ENCODE measurements at regions not wholly inside any gene's neighbourhood (a gene's known extent, or its start where the extent isn't known, plus 50 kb on each side); places are given as distances from the start of the nearest gene placed in this dataset.

DNA sequence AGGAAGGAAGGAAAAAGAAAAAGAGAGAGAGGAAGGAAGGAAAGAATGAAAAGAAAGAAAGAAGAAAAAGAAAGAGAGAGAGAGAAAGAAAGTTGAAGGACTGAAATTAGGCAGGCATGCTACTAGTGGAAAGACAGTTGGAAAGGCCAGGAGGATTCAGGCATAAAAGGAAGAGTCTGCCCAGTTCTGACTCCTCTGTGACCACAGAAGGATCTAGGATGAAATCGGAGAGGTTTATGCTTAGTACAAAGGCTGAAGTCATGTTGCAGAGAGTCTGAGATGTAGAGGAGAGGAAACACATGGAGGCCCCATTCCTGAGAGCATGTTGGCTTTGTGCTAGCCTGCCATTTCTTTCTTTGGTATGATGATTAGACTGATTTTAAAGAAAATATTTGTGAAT lies 246.5 kb upstream of the ARGLU1 start:
- H3K4me3 ChIP-seq (ENCODE audit: low read depth, low read length): no peak overlapping the region
- TF ChIP-seq, protein P1, sequence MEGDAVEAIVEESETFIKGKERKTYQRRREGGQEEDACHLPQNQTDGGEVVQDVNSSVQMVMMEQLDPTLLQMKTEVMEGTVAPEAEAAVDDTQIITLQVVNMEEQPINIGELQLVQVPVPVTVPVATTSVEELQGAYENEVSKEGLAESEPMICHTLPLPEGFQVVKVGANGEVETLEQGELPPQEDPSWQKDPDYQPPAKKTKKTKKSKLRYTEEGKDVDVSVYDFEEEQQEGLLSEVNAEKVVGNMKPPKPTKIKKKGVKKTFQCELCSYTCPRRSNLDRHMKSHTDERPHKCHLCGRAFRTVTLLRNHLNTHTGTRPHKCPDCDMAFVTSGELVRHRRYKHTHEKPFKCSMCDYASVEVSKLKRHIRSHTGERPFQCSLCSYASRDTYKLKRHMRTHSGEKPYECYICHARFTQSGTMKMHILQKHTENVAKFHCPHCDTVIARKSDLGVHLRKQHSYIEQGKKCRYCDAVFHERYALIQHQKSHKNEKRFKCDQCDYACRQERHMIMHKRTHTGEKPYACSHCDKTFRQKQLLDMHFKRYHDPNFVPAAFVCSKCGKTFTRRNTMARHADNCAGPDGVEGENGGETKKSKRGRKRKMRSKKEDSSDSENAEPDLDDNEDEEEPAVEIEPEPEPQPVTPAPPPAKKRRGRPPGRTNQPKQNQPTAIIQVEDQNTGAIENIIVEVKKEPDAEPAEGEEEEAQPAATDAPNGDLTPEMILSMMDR (conservative IDR thresholded peaks at IDR 0.05; ENCODE audit: low read depth, low read length): no peak
- no peak for DNase-seq (ENCODE audit: low read depth)

DNA sequence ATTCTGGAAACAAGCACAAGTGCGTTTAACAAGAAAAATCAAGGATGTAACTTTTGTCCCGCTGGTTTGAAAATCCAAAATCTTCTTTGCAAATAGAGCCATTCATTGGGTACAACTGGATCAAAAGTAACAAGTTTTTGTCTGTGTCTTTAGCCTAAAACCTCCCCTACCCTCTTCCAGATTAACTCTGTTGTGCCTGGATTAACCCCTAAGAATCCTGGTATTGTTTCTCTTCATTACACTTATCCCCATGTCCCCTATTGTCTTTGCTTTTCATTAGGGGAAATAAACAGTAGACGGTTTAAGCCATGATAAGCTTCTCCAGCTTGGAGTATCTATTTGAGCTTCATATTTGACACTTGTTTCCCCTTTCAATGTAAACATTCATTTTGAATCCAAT lies 242.1 kb upstream of the ARGLU1 start:
- TF ChIP-seq, protein P1 (conservative IDR thresholded peaks at IDR 0.05; ENCODE audit: low read depth, low read length): no peak
- H3K4me3 ChIP-seq (ENCODE audit: low read depth, low read length): no peak overlapping the region
- no peak for DNase-seq (ENCODE audit: low read depth)

DNA sequence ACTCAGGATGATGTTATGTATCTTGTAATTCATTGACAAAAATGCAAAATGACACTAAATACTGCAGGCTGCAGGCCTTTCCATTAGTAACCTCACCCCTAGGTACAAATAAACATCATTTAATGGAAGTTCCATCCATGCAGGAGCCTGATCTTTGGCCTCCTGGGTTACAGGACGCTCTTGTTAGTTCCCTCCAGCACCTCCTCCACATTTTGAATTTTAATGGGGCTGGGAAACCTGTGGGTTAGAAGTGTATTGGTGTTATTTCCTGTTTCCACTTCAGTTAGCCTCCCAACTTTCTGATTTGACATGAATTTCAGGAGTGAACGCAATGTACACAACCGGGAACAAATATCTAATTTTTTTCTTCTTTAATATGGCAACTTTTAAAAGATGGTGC lies 237.1 kb upstream of the ARGLU1 start:
- TF ChIP-seq, protein P1 (conservative IDR thresholded peaks at IDR 0.05; ENCODE audit: low read depth, low read length): no peak
- DNase-seq (ENCODE audit: low read depth): no peak
- no peak overlapping the region for H3K4me3 ChIP-seq (ENCODE audit: low read depth, low read length)

DNA sequence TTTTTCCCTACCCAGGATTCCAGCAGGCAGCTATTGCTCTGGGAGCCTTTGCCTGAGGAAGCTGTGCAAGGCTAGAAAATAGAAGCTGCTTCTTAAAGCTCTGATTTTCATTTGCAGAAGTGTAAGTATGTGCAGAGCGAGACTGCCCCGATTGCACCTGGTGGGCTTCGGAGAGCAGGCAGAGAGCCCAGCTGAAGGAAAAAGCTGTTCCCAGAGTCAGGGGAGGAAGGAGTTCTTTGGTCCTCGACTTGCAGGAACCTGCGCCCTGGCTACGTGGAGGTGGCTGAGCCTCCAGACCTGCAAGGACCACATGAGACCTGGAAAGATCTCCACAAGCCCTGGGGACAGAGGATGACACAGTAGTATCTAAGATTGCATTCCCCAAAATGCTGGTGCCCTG lies 235.0 kb upstream of the ARGLU1 start:
- TF ChIP-seq, protein P1 (conservative IDR thresholded peaks at IDR 0.05; ENCODE audit: low read depth, low read length): no peak
- no peak overlapping the region for H3K4me3 ChIP-seq (ENCODE audit: low read depth, low read length)
- DNase-seq (ENCODE audit: low read depth): no peak

DNA sequence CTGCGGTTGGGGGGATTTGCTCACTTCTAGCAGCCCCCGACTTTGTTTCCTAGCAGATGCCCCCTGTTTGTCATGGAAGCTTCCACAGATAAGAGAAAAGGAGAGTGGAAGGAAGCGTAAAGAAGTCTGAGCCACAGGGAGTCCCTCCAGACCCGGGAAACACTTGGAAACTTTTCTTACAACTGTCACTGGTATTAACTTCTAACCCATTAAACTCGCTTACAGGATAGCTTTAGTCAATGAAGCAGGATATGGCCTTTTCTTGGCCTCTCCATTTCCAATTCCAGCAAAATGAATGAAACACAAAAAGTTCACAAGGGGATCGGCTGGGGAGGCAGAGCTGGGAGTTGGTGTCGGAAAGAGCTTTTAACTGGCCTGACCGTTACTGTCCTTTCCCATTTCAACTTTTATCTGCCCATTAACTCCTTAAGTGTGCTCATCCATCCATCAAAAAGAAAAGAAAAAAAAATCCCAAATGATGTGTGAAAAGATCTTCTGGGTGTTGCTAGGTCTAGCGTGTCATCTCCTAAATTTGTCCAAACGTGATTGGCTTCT lies 231.9 kb upstream of the ARGLU1 start:
- TF ChIP-seq, protein P1 (conservative IDR thresholded peaks at IDR 0.05; ENCODE audit: low read depth, low read length): no peak

DNA sequence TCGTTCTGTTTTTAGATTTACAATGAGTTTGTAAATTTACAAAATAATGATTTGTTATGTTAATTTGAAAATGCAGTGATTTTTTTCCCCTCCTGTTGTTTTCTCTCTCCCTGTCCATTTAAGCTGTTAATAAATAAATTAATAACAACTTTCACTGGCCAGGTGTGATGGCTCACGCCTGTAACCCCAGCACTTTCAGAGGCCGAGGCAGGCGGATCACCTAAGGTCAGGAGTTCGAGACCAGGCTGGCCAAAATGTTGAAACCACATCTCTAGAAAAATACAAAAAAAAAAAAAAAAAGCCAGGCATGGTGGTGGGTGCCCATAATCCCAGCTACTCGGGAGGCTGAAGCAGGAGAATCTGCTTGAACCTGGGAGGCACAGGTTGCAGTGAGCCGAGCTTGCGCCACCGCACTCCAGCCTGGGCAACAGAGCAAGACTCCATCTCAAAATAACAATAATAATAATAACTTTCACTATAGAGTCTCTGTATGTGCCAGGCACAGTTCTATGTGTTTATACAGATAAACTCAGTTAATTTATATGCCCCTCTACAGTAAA lies 229.2 kb upstream of the ARGLU1 start:
- TF ChIP-seq, protein P1 (conservative IDR thresholded peaks at IDR 0.05; ENCODE audit: low read depth, low read length): no peak
- no peak for DNase-seq (ENCODE audit: low read depth)

More for the DNA sequence above, 231.9 kb upstream of the ARGLU1 start:
- H3K4me3 ChIP-seq (ENCODE audit: low read depth, low read length): no peak overlapping the region
- no peak for DNase-seq (ENCODE audit: low read depth)

More for the DNA sequence above, 229.2 kb upstream of the ARGLU1 start:
- no peak overlapping the region for H3K4me3 ChIP-seq (ENCODE audit: low read depth, low read length)
